B cell (primary cell): ENCODE measurements at regions not wholly inside any gene's neighbourhood (a gene's known extent, or its start where the extent isn't known, plus 50 kb on each side); places are given as distances from the start of the nearest gene placed in this dataset.

ENCODE experiments used
- ATAC-seq: fragments of 200-7000 bp; cut with Tn5 transposase; one replicate; pipeline ENCODE4 v1.10.0; 2021; ENCODE audit warnings: low read depth, mild to moderate bottlenecking, moderate number of reproducible peaks, moderate library complexity
- CTCF ChIA-PET: fragments of 350-600 bp; sonication (Branson Sonifier 250); formaldehyde crosslinking; loops from one replicate; lab custom pipeline; 2021; ENCODE audit warnings: antibody characterized with exemption, inconsistent platforms; lab: Charles Lee
- POLR2A ChIA-PET: fragments of 350-600 bp; sonication (Branson Sonifier 250); formaldehyde crosslinking; loops from one replicate; lab custom pipeline; 2021; ENCODE audit warnings: antibody characterized with exemption; lab: Charles Lee
- DNase-seq: peaks from one replicate; pipeline ENCODE4 v3.0.0; 2013
- H2AFZ ChIP-seq: 2 replicates; pipeline ENCODE4 v1.6.1; 2012; ENCODE audit warnings: mild to moderate bottlenecking, low read depth, low read length; ENCODE audit not compliant: insufficient read depth, poor library complexity, severe bottlenecking
- H3K27ac ChIP-seq, 2 donors: 1 replicate in 1 of 2; 2 replicates in 1 of 2; pipeline ENCODE4 v1.5.1; 2012 to 2013; ENCODE audit warnings: low read length in 2 of 2, mild to moderate bottlenecking in 2 of 2, moderate library complexity in 1 of 2
- H3K27me3 ChIP-seq, 4 experiments: fragments of 200-600 bp in 1 of 4; sonication (generic) in 1 of 4; replicated peaks in 1 of 4; 1 replicate in 2 of 4; 2 replicates in 2 of 4; pipeline versions ENCODE4 v1.6.1 to v1.7.0; 2013 to 2016; ENCODE audit warnings: low read length in 3 of 4, mild to moderate bottlenecking in 2 of 4, mixed read lengths in 1 of 4, moderate library complexity in 1 of 4; ENCODE audit not compliant: insufficient read depth in 4 of 4, control insufficient read depth in 3 of 4; ENCODE audit errors: control extremely low read depth in 1 of 4
- H3K36me3 ChIP-seq, 2 experiments: replicated peaks in 1 of 2; 1 replicate in 1 of 2; 2 replicates in 1 of 2; pipeline versions ENCODE4 v1.6.1 to v1.7.1; 2013; ENCODE audit warnings: low read length in 1 of 2; ENCODE audit not compliant: insufficient read depth in 2 of 2, control insufficient read depth in 1 of 2; ENCODE audit errors: control extremely low read depth in 1 of 2, extremely low read depth in 1 of 2
- H3K4me1 ChIP-seq, 2 donors: fragments of 200-600 bp in 1 of 2; sonication (generic) in 1 of 2; 1 replicate in 1 of 2; 2 replicates in 1 of 2; pipeline versions ENCODE4 v1.5.1 to v1.6.1; 2013 to 2017; ENCODE audit warnings: low read length in 2 of 2; ENCODE audit not compliant: control insufficient read depth in 2 of 2, insufficient read depth in 2 of 2
- H3K4me2 ChIP-seq: replicated peaks from 2 replicates; pipeline ENCODE3; 2012; ENCODE audit warnings: mild to moderate bottlenecking, low read depth, low read length; ENCODE audit not compliant: poor library complexity, severe bottlenecking
- H3K4me3 ChIP-seq, 5 experiments: fragments of 200-600 bp in 1 of 5; sonication (generic) in 1 of 5; 1 replicate in 3 of 5; 2 replicates in 2 of 5; pipeline versions ENCODE4 v1.5.1 to v1.7.0; 2011 to 2016; ENCODE audit warnings: low read length in 4 of 5, mild to moderate bottlenecking in 4 of 5, low read depth in 2 of 5, control low read depth in 1 of 5, moderate library complexity in 1 of 5; ENCODE audit not compliant: insufficient read depth in 1 of 5; ENCODE audit errors: control extremely low read depth in 1 of 5, extremely low read depth in 1 of 5
- H3K79me2 ChIP-seq: fragments of 200-600 bp; sonication (generic); one replicate; pipeline ENCODE4 v1.6.0; 2016; ENCODE audit warnings: low read length; ENCODE audit not compliant: control insufficient read depth, insufficient read depth
- H3K9ac ChIP-seq: fragments of 200-600 bp; sonication (generic); 2 replicates; pipeline ENCODE4 v1.6.1; 2017; ENCODE audit warnings: mild to moderate bottlenecking, low read length, moderate library complexity
- H3K9me3 ChIP-seq, 3 donors: one replicate each; pipeline versions ENCODE4 v1.6.1 to v1.7.1; 2013; ENCODE audit warnings: low read length in 2 of 3; ENCODE audit not compliant: control insufficient read depth in 2 of 3, insufficient read depth in 1 of 3; ENCODE audit errors: control extremely low read depth in 1 of 3
- H4K20me1 ChIP-seq: 2 replicates; pipeline ENCODE4 v1.6.0; 2012; ENCODE audit warnings: mild to moderate bottlenecking, low read length; ENCODE audit not compliant: insufficient read depth, control insufficient read depth, poor library complexity, severe bottlenecking
- H3K27ac Mint-ChIP-seq: one replicate; pipeline ENCODE4 v1.8.0; 2021; ENCODE audit warnings: mixed read lengths
- H3K27me3 Mint-ChIP-seq: one replicate; pipeline ENCODE4 v1.8.0; 2021; ENCODE audit warnings: mixed read lengths
- H3K4me1 Mint-ChIP-seq: one replicate; pipeline ENCODE4 v1.8.0; 2021; ENCODE audit warnings: mixed read lengths
- H3K4me3 Mint-ChIP-seq: one replicate; pipeline ENCODE4 v1.8.0; 2021; ENCODE audit warnings: mixed read lengths
- H3K9me3 Mint-ChIP-seq: one replicate; pipeline ENCODE4 v1.8.0; 2022; ENCODE audit warnings: mixed read lengths; ENCODE audit not compliant: insufficient read depth
- EZH2 ChIP-seq: IDR thresholded peaks from 2 replicates; pipeline ENCODE4 v1.6.1; 2012; ENCODE audit warnings: borderline replicate concordance, low read depth, mild to moderate bottlenecking, moderate library complexity, low read length; ENCODE audit not compliant: insufficient read depth, poor library complexity, severe bottlenecking
- WGBS: methylation state at CpG from one replicate; pipeline ENCODE4 v1.1.5; 2013; ENCODE audit warnings: missing lambda C conversion rate; ENCODE audit not compliant: insufficient coverage; 5-methylcytosine and 5-hydroxymethylcytosine counted together
- intact Hi-C: fragments of 100-400 bp; cut with micrococcal nuclease; formaldehyde crosslinking; loops from one replicate; pipeline ENCODE4 v1.10.0; 2022
- TF ChIP-seq, protein P1 (sequence below): fragments of 200-600 bp; IDR thresholded peaks from one replicate; pipeline ENCODE4 v1.8.0; 2022; ENCODE audit warnings: antibody characterized with exemption, mild to moderate bottlenecking

DNA sequence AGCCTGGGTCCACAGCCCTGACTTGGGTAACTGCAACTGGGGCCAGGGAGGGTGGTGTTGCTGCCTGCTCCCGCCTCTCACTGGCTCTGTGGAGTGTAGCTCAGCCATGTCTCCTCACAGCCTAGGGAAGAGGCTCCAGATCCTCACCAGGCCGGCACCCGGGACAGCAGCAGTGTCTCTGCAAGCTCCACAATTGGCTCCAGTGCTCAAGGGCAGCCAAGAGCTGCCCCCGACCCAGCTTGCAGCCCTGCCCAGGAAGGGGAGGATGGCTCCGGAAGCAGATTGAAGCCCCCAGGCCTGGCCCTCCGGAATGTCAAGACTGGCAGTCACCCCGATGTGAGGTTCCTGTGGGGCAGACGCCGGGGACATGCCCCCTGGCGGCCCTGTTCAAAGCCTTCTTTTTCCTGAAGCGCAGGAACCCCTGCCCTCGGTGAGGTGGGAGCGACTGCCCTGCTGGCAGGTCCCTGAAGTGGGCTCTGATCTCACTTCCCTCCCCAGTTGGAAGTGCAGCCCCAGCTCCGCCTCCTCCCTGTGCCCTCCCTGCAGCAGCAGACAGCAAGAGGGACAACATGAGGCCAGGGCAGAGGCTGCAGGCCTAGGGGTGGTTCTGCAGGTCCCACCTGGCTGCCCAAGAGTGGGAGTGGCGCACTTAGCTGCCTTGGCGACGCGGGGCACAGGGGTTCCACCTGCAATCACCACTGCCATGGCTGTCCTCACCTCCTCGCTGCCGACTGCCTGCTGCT lies 816.2 kb upstream of the LUZP2 start:
- no peak overlapping the region for H3K27ac Mint-ChIP-seq
- intact Hi-C loops = no loop called here

DNA sequence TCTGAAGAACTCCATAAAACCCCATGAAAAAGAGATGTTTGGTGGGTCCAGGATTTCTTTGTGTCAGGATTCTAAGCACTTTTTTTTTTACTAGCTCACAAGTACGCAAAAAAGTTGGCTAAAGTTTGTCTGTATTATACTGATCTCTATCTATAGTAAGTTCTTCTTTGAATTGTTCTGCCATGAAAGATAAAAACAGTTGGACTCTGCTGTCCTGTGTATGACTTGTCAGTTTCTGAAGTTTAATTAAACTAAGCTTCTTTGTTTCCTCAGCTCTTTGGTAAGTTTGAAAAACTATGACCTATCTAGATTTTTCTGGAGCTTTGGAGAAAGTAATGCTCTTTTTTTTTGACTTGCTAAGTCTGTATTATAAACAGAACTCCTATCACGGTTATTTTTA lies 812.2 kb upstream of the LUZP2 start:
- TF ChIP-seq, protein P1, sequence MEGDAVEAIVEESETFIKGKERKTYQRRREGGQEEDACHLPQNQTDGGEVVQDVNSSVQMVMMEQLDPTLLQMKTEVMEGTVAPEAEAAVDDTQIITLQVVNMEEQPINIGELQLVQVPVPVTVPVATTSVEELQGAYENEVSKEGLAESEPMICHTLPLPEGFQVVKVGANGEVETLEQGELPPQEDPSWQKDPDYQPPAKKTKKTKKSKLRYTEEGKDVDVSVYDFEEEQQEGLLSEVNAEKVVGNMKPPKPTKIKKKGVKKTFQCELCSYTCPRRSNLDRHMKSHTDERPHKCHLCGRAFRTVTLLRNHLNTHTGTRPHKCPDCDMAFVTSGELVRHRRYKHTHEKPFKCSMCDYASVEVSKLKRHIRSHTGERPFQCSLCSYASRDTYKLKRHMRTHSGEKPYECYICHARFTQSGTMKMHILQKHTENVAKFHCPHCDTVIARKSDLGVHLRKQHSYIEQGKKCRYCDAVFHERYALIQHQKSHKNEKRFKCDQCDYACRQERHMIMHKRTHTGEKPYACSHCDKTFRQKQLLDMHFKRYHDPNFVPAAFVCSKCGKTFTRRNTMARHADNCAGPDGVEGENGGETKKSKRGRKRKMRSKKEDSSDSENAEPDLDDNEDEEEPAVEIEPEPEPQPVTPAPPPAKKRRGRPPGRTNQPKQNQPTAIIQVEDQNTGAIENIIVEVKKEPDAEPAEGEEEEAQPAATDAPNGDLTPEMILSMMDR = no peak
- TF ChIP-seq EZH2 = no peak
- Histone ChIP-seq H3K4me2 (no peak overlapping the region), H3K4me1 (no peaks in the 10 kb centered on the region), H2AFZ (no peak overlapping the region), H4K20me1 (no peaks in the 10 kb centered on the region), H3K9ac (no peak overlapping the region), H3K27me3 (no peaks in the 10 kb centered on the region), H3K79me2 (no peaks in the 10 kb centered on the region), H3K27ac (no peak overlapping the region), H3K9me3 (peaks cover 0 to 14% (median 0%) of the 10 kb centered on the region in 3 donors), H3K4me3 (no peak overlapping the region), H3K36me3 (no peaks in the 10 kb centered on the region)
- intact Hi-C loops = no loop called here
- POLR2A ChIA-PET = no interaction called here
- no CpG with 5 or more reads among the region's 2 CpGs for WGBS
- Mint-ChIP-seq H3K4me1 (no peaks in the 10 kb centered on the region), H3K27ac (no peak overlapping the region), H3K27me3 (no peaks in the 10 kb centered on the region), H3K4me3 (no peak overlapping the region), H3K9me3 (no peaks in the 10 kb centered on the region)
- no peak for DNase-seq
- CTCF ChIA-PET = no interaction called here
- ATAC-seq = no peak

More for the DNA sequence above, 816.2 kb upstream of the LUZP2 start:
- Histone ChIP-seq H3K4me3 (no peak overlapping the region), H3K27me3 (no peaks in the 10 kb centered on the region), H3K9ac (no peak overlapping the region), H3K9me3 (peaks cover 0 to 19% (median 0%) of the 10 kb centered on the region in 3 donors), H3K4me2 (no peak overlapping the region), H3K79me2 (no peaks in the 10 kb centered on the region), H3K4me1 (no peaks in the 10 kb centered on the region), H3K36me3 (no peaks in the 10 kb centered on the region), H3K27ac (no peak overlapping the region), H2AFZ (no peak overlapping the region), H4K20me1 (no peaks in the 10 kb centered on the region)
- ChIA-PET CTCF (no interaction called here), POLR2A (no interaction called here)
- no peak for ATAC-seq
- no peak overlapping the region for H3K4me3 Mint-ChIP-seq
- no peaks in the 10 kb centered on the region for H3K9me3 Mint-ChIP-seq
- H3K4me1 Mint-ChIP-seq = no peaks in the 10 kb centered on the region
- no peak for DNase-seq
- H3K27me3 Mint-ChIP-seq = no peaks in the 10 kb centered on the region
- WGBS = 94% methylated on average over 14 of the region's 20 CpGs
- TF ChIP-seq EZH2 = no peak
- TF ChIP-seq, protein P1 = no peak
